H9 (cell line): ENCODE measurements at regions not wholly inside any gene's neighbourhood (a gene's known extent, or its start where the extent isn't known, plus 50 kb on each side); places are given as distances from the start of the nearest gene placed in this dataset.

Experiments
- DNase-seq: peaks from one replicate; pipeline ENCODE4 v3.0.0-alpha.2; 2017
- H2AFZ ChIP-seq: one replicate; pipeline ENCODE4 v1.6.1; 2013; ENCODE audit warnings: mild to moderate bottlenecking, low read length, control low read depth, moderate library complexity
- H2AK5ac ChIP-seq: 2 replicates; pipeline ENCODE4 v1.6.1; 2013; ENCODE audit warnings: low read length, control low read depth, mixed read lengths; ENCODE audit not compliant: insufficient read length
- H2BK120ac ChIP-seq: one replicate; pipeline ENCODE4 v1.6.1; 2013; ENCODE audit warnings: low read depth, mild to moderate bottlenecking, low read length, control low read depth, inconsistent platforms; ENCODE audit not compliant: poor library complexity, severe bottlenecking
- H2BK12ac ChIP-seq: 2 replicates; pipeline ENCODE4 v1.6.1; 2013; ENCODE audit warnings: low read length, control low read depth, mixed read lengths, low read depth; ENCODE audit not compliant: insufficient read length
- H2BK15ac ChIP-seq: 2 replicates; pipeline ENCODE4 v1.6.1; 2013; ENCODE audit warnings: low read depth, low read length, control low read depth
- H2BK20ac ChIP-seq: one replicate; pipeline ENCODE4 v1.6.1; 2013; ENCODE audit warnings: low read depth, mild to moderate bottlenecking, low read length, control low read depth, inconsistent platforms; ENCODE audit not compliant: poor library complexity, severe bottlenecking
- H2BK5ac ChIP-seq: 2 replicates; pipeline ENCODE4 v1.6.1; 2013; ENCODE audit warnings: low read length, control low read depth, mixed read lengths; ENCODE audit not compliant: insufficient read length
- H3K14ac ChIP-seq: 2 replicates; pipeline ENCODE4 v1.6.1; 2013; ENCODE audit warnings: low read length, control low read depth; ENCODE audit not compliant: insufficient read depth
- H3K18ac ChIP-seq: 2 replicates; pipeline ENCODE4 v1.6.1; 2013; ENCODE audit warnings: low read depth, mild to moderate bottlenecking, mixed read lengths, low read length, control low read depth; ENCODE audit not compliant: insufficient read length
- H3K23ac ChIP-seq: 2 replicates; pipeline ENCODE4 v1.6.1; 2013; ENCODE audit warnings: low read length, control low read depth, mixed read lengths, low read depth; ENCODE audit not compliant: insufficient read length
- H3K23me2 ChIP-seq: 2 replicates; pipeline ENCODE4 v1.6.1; 2013; ENCODE audit warnings: low read depth, mild to moderate bottlenecking, mixed read lengths, low read length, control low read depth; ENCODE audit not compliant: insufficient read length, poor library complexity, severe bottlenecking
- H3K27ac ChIP-seq: 2 replicates; pipeline ENCODE4 v1.5.1; 2013; ENCODE audit warnings: low read length, control low read depth, mixed read lengths, low read depth; ENCODE audit not compliant: insufficient read length
- H3K27me3 ChIP-seq: 2 replicates; pipeline ENCODE4 v1.6.1; 2013; ENCODE audit warnings: low read length, control low read depth, inconsistent platforms; ENCODE audit not compliant: insufficient read depth
- H3K4ac ChIP-seq: 2 replicates; pipeline ENCODE4 v1.6.1; 2013; ENCODE audit warnings: low read depth, mild to moderate bottlenecking, control low read depth, inconsistent platforms, low read length, moderate library complexity
- H3K4me1 ChIP-seq: 2 replicates; pipeline ENCODE4 v1.6.1; 2013; ENCODE audit warnings: low read length, control low read depth, inconsistent platforms; ENCODE audit not compliant: insufficient read depth
- H3K4me2 ChIP-seq: 2 replicates; pipeline ENCODE4 v1.6.1; 2013; ENCODE audit warnings: low read length, control low read depth, mixed read lengths; ENCODE audit not compliant: insufficient read length, insufficient read depth
- H3K56ac ChIP-seq: 2 replicates; pipeline ENCODE4 v1.6.1; 2013; ENCODE audit warnings: low read depth, mild to moderate bottlenecking, mixed read lengths, low read length, control low read depth; ENCODE audit not compliant: insufficient read length
- H3K79me1 ChIP-seq: 2 replicates; pipeline ENCODE4 v1.6.1; 2013; ENCODE audit warnings: low read depth, mild to moderate bottlenecking, moderate library complexity, low read length, control low read depth, inconsistent platforms; ENCODE audit not compliant: insufficient read depth, poor library complexity, severe bottlenecking
- H3K79me2 ChIP-seq: 2 replicates; pipeline ENCODE4 v1.6.1; 2013; ENCODE audit warnings: low read length, control low read depth, inconsistent platforms; ENCODE audit not compliant: insufficient read depth
- H3K9ac ChIP-seq: 2 replicates; pipeline ENCODE4 v1.6.1; 2013; ENCODE audit warnings: low read length, control low read depth, mixed read lengths; ENCODE audit not compliant: insufficient read length; ENCODE audit errors: extremely low read depth
- H3K9me3 ChIP-seq: one replicate; pipeline ENCODE4 v1.6.1; 2013; ENCODE audit warnings: low read depth, low read length, inconsistent platforms; ENCODE audit not compliant: control insufficient read depth
- H3T11ph ChIP-seq: one replicate; pipeline ENCODE4 v1.6.1; 2013; ENCODE audit warnings: mild to moderate bottlenecking, low read length, control low read depth, inconsistent platforms
- H4K20me1 ChIP-seq: one replicate; pipeline ENCODE4 v1.6.1; 2013; ENCODE audit not compliant: control insufficient read depth, insufficient read length, insufficient read depth
- H4K5ac ChIP-seq: 2 replicates; pipeline ENCODE4 v1.6.1; 2013; ENCODE audit warnings: low read depth, mild to moderate bottlenecking, mixed read lengths, low read length, control low read depth; ENCODE audit not compliant: insufficient read length
- H4K8ac ChIP-seq: replicated peaks from 2 replicates; pipeline ENCODE4 v1.6.1; 2013; ENCODE audit warnings: low read length, control low read depth, mixed read lengths, low read depth; ENCODE audit not compliant: insufficient read length
- H4K91ac ChIP-seq: 2 replicates; pipeline ENCODE4 v1.6.1; 2013; ENCODE audit warnings: low read depth, mild to moderate bottlenecking, moderate library complexity, mixed read lengths, low read length, control low read depth; ENCODE audit not compliant: insufficient read length
- H3K27ac Mint-ChIP-seq, 3 experiments: 2 replicates in 2 of 3; 3 replicates in 1 of 3; pipeline ENCODE4 v1.8.0; 2020 to 2021; ENCODE audit warnings: mixed read lengths in 3 of 3, mild to moderate bottlenecking in 1 of 3, moderate library complexity in 1 of 3
- H3K27me3 Mint-ChIP-seq: 2 replicates; pipeline ENCODE4 v1.8.0; 2021; ENCODE audit warnings: low read depth, mild to moderate bottlenecking, moderate library complexity, mixed read lengths
- H3K36me3 Mint-ChIP-seq, 3 experiments: 2 replicates in 2 of 3; 3 replicates in 1 of 3; pipeline ENCODE4 v1.8.0; 2020 to 2021; ENCODE audit warnings: low read depth in 3 of 3, mixed read lengths in 3 of 3; ENCODE audit not compliant: insufficient read depth in 1 of 3
- H3K4me1 Mint-ChIP-seq, 2 experiments: 2 replicates each; pipeline ENCODE4 v1.8.0; 2020; ENCODE audit warnings: mixed read lengths in 2 of 2
- H3K4me3 Mint-ChIP-seq, 2 experiments: 2 replicates in 1 of 2; 3 replicates in 1 of 2; pipeline ENCODE4 v1.8.0; 2020 to 2021; ENCODE audit warnings: mild to moderate bottlenecking in 2 of 2, mixed read lengths in 2 of 2, moderate library complexity in 1 of 2
- H3K9me3 Mint-ChIP-seq, 2 experiments: 2 replicates in 1 of 2; 3 replicates in 1 of 2; pipeline ENCODE4 v1.8.0; 2020; ENCODE audit warnings: mild to moderate bottlenecking in 2 of 2, mixed read lengths in 2 of 2, moderate library complexity in 1 of 2
- TF ChIP-seq, protein P1 (sequence below): fragments of 200-600 bp; sonication (generic); conservative IDR thresholded peaks from 3 replicates; pipeline ENCODE4 v1.8.0; 2021; ENCODE audit warnings: antibody characterized with exemption, mild to moderate bottlenecking

DNA sequence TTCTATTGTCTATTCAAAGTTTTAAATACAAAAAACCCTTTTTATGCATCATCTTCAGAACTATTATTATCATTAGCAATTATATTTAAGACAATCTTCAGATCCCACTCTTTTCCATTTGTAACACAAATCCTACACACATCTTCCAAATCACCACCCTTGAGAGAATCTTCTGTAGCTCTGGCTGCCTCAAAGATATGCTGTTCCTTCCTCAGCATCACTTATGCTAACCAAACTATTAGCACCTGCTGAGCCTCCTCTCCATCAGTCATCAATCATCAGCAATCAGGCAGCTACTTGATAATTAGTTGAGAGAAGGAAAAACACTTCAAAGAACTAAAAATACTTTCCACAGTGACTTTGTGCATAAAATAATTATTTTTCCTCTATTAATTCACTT lies 1082.2 kb downstream of the C4orf33 start:
- no peak overlapping the region for H2BK12ac ChIP-seq
- H3K4me2 ChIP-seq, result no peak overlapping the region
- no peak overlapping the region for H3K56ac ChIP-seq
- no peak for DNase-seq
- H2AK5ac ChIP-seq, result no peak overlapping the region
- H2BK120ac ChIP-seq, result no peak overlapping the region
- H4K8ac ChIP-seq, result no peak overlapping the region
- H3K27ac ChIP-seq, result no peak overlapping the region
- no peak overlapping the region for H3T11ph ChIP-seq
- no peak overlapping the region for H3K9ac ChIP-seq
- no peaks in the 10 kb centered on the region for H3K9me3 ChIP-seq
- no peak overlapping the region for H3K4ac ChIP-seq
- no peaks in the 10 kb centered on the region for H4K20me1 ChIP-seq
- Mint-ChIP-seq H3K4me3 (no peak overlapping the region), H3K4me1 (peaks cover 9 to 18% of the 10 kb centered on the region in 2 experiments), H3K27me3 (no peaks in the 10 kb centered on the region), H3K27ac (no peak overlapping the region), H3K36me3 (no peaks in the 10 kb centered on the region), H3K9me3 (no peaks in the 10 kb centered on the region)
- H3K23ac ChIP-seq, result no peak overlapping the region
- H2AFZ ChIP-seq, result no peak overlapping the region
- TF ChIP-seq, protein P1, sequence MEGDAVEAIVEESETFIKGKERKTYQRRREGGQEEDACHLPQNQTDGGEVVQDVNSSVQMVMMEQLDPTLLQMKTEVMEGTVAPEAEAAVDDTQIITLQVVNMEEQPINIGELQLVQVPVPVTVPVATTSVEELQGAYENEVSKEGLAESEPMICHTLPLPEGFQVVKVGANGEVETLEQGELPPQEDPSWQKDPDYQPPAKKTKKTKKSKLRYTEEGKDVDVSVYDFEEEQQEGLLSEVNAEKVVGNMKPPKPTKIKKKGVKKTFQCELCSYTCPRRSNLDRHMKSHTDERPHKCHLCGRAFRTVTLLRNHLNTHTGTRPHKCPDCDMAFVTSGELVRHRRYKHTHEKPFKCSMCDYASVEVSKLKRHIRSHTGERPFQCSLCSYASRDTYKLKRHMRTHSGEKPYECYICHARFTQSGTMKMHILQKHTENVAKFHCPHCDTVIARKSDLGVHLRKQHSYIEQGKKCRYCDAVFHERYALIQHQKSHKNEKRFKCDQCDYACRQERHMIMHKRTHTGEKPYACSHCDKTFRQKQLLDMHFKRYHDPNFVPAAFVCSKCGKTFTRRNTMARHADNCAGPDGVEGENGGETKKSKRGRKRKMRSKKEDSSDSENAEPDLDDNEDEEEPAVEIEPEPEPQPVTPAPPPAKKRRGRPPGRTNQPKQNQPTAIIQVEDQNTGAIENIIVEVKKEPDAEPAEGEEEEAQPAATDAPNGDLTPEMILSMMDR, result no peak
- H2BK20ac ChIP-seq, result no peak overlapping the region
- no peaks in the 10 kb centered on the region for H3K23me2 ChIP-seq
- H3K18ac ChIP-seq, result no peak overlapping the region
- no peak overlapping the region for H2BK5ac ChIP-seq
- H4K91ac ChIP-seq, result no peak overlapping the region
- H3K79me1 ChIP-seq, result no peaks in the 10 kb centered on the region
- H4K5ac ChIP-seq, result no peak overlapping the region
- no peak overlapping the region for H2BK15ac ChIP-seq
- H3K4me1 ChIP-seq, result no peaks in the 10 kb centered on the region; the same call in 1 of the 2 replicates
- H3K27me3 ChIP-seq, result no peaks in the 10 kb centered on the region
- H3K79me2 ChIP-seq, result no peaks in the 10 kb centered on the region
- H3K14ac ChIP-seq, result no peak overlapping the region
